ENCODE measurements at regions not wholly inside any gene's neighbourhood (a gene's known extent, or its start where the extent isn't known, plus 50 kb on each side); places are given as distances from the start of the nearest gene placed in this dataset.

DNA sequence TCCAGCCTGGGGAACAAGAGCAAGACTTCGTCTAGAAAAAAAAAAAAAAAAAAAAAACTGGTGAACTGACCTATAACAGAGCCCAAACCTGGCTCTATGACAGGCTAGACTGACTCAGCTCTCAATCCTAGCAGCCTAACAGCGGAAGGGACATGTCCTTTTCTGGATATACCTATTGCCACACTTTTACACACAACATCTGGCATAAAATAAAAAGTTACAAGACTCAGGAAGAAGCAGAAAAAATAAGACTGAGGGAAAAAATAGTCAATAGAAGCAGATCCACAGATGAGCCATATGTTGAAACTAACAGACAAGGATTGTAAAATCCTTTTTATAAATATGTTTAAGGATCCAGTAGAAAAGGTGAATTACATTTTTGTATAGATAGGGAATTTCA lies 57.5 kb upstream of the IPO9 start (continued):
- TF ChIP-seq, protein P1, sequence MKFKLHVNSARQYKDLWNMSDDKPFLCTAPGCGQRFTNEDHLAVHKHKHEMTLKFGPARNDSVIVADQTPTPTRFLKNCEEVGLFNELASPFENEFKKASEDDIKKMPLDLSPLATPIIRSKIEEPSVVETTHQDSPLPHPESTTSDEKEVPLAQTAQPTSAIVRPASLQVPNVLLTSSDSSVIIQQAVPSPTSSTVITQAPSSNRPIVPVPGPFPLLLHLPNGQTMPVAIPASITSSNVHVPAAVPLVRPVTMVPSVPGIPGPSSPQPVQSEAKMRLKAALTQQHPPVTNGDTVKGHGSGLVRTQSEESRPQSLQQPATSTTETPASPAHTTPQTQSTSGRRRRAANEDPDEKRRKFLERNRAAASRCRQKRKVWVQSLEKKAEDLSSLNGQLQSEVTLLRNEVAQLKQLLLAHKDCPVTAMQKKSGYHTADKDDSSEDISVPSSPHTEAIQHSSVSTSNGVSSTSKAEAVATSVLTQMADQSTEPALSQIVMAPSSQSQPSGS (IDR thresholded peaks at IDR 0.05; ENCODE audit: low read length), result no peak
- no peak for TF ChIP-seq JUND (IDR thresholded peaks at IDR 0.05; ENCODE audit: low read length)
- TF ChIP-seq POU5F1 (IDR thresholded peaks at IDR 0.05; ENCODE audit: low read depth, low read length), result no peak
- no peak for TF ChIP-seq MAFK (IDR thresholded peaks at IDR 0.05; ENCODE audit: low read depth, low read length)

Measured in H1 (cell line).